Stimulated activated CD8-positive, alpha-beta memory T cell treated with anti-CD3 and anti-CD28 coated beads, Interleukin-7, amount 100 ng/mL, for 24 hours (primary cell): ENCODE measurements at regions not wholly inside any gene's neighbourhood (a gene's known extent, or its start where the extent isn't known, plus 50 kb on each side); places are given as distances from the start of the nearest gene placed in this dataset.
"Not testable (repeated sequence)": the region's sequence is repeated elsewhere in the genome, so short reads cannot be mapped to it uniquely, and the experiment has no call there.

ENCODE experiments used
- DNase-seq: peaks from one replicate; pipeline ENCODE4 v3.0.0-alpha.2; 2020; ENCODE audit warnings: low read depth

DNA sequence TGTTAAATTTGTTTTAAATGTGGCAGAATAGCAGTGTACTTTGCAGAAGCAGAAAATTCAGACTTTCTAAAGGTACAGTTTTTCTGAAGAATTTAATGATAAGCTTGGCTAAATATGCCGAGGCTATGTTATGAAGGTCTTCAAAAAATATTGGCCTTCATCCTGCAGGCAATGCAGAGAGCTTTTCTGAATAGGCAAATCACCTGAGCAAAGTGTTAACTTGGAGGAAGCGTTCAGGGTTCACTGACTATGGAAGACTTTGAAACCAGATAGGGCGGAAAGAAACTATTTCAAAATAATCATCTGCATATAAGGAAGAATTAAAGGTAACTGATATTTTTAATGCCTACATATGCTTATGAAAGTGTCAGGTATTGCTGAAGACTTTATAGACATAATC lies 133.7 kb upstream of the SETBP1 start:
- DNase-seq: no peak

DNA sequence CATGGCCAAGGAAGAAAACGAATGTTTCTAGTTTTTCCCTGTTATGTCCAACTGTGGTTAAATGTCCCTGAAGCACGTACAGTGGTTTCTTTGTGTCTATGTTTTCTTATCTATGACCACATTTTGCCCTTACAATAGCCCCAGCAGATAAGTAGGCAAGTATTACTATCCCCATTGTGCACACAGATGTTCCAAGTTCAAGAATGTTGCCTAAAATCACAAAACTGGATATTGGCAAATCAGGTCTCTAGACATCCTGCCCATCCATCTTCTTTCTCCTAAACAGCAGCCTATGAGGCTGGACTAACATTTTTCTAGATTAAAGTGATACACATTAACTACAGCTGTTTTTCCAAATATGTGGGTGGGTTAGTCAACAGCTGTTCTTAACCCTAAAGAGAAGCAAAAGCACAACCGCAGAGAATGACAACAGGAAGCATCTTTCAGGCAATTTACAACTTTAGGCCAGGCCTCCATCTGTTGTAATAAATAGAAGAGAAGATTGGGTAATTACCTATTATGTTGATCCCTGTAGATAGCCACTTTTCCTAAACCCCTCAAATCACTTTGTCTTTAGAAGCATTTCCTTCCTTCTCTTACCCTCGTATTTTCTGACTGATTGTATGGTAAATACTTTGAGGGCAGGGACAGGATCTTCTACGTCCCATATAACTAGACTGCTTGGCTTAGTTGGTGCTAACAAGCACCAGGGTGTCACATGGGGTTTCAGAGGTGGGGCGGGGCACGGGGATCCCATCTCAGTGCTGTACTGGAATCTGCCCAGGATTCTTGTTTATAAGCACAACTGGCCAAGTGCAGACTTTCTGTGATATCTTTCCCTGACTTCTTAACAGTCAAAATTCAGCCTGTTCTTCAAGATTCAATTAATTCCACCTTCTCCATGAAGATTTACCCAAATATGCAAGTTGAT lies 132.1 kb upstream of the SETBP1 start:
- no peak for DNase-seq

DNA sequence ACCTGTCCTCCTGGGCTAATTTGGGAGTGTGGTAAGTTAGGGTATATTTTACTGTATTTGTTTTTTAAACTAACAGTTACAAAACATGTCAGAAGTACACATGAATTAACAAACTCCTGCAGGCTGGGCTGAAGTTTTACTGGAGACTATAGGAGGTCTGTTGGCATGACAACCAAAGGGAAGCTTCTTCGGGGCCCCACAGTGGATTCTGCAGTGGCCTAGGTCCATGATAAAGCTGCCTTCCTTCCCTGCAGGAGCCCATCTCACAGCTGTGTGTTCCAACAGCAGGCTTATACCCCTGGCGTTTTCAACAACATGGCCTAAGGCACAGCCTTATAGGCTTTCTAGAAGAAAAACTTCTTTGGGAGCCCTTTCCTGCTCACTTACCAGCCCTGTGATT lies 128.0 kb upstream of the SETBP1 start:
- DNase-seq: no peak

- no peak for DNase-seq
Measured at GRCh38 chr18:44556296-44556695, 124.4 kb upstream of the SETBP1 start.

GRCh38 chr18:44557616-44558151 lies 123.0 kb upstream of the SETBP1 start:
- DNase-seq: no peak

DNA sequence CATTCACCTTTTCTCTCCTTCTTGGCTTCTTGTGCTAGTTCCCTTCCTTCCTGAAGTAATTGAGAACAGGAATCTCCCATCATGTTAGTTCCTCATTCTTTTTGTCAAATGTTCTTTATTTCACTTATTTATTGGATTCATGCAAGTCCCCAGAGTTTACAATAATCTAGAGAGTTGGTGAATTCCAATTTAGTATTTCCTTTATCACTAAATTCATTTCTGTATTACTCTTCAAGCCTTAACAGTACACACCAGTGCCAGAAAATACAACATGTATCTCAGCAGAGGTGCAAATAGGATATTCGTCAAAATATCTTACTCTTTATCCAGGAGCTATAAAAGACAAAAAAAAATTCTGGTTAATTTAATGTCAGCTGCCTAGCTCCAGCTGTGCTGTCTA lies 121.9 kb upstream of the SETBP1 start:
- no peak for DNase-seq

DNA sequence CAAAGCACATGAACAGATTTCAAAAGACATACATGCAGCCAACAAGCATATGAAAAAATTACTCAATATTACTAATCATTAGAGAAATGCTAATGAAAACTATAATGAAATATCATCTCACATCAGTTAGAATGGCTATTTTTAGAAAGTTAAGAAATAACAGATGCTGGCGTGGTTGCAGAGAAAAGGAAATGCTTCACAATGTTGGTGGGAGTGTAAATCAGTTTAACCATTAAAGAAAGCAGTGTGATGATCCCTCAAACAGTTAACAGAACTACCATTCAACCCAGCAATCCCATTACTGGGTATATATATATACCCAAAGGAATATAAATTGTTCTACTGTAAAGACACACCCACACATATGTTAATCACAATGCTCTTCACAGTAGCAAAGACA lies 117.7 kb upstream of the SETBP1 start:
- DNase-seq: no peak

GRCh38 chr18:44564922-44565321 lies 115.8 kb upstream of the SETBP1 start:
- DNase-seq: no peak

- DNase-seq: no peak
Measured at GRCh38 chr18:44568342-44568741, 112.3 kb upstream of the SETBP1 start.

- no peak for DNase-seq
Measured at GRCh38 chr18:44568986-44569385, 111.7 kb upstream of the SETBP1 start.

DNA sequence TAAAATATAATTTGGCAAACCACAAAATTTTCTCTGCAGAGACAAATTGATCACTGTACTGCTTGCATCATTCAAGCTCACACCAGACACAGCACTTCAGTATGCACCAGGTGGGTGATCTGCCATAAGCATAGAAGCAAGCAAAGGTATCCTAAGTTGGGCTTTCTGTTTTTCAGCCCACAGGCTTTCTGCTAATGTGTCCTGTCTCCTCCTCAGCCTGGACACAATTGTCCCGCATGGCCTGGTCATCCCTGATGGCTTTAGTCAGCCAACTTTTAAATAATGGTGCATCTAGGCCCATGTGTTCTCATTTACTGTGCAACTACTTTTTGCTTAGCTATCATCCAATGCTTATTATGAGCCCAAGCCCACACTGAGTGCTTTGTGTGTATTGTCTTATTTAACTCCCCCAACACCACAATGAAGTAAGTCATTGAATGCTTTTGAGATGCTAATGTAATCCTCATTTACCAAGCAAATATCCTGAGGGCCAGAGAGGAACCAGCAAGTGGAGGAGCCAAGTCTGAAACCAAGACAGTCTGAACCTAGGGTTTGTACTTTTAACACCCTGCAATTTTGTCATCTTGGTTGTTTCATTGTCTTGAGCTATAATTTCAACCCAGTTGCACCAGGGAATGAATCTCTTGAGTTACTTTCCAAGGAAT lies 111.2 kb upstream of the SETBP1 start:
- DNase-seq: no peak

DNA sequence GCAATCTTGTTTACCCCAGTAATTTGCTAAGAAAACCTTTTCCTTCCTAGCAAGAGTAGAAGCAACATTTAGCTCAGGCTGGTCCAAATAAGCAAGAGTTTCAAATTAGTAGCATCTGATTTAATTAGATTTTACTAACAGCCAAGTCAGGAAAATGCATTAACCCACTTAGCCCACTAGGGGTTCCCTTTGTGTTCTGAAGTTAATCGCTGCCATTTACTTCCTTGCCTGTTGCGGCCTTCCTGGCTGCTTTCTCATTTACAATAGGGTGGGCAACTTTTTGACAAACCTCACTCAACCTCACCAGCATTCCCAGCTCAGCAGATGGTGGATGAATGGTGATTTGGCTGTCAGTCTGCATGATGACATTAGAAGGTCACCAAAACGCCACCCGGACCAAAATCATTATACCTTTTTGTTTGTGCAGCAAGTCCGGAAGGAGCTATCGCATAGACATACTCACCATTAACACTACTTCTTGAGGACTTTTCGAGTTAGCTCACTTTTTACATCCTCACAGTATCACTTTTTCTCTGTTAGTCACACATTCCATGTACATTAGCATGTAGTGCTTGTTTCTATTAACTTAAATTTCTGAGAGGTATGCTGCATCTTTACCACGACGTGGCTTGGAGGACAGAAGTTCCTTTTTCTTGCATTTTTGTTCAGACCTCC lies 101.5 kb upstream of the SETBP1 start:
- DNase-seq: no peak

GRCh38 chr18:44579745-44580144 lies 100.9 kb upstream of the SETBP1 start:
- DNase-seq: no peak

DNA sequence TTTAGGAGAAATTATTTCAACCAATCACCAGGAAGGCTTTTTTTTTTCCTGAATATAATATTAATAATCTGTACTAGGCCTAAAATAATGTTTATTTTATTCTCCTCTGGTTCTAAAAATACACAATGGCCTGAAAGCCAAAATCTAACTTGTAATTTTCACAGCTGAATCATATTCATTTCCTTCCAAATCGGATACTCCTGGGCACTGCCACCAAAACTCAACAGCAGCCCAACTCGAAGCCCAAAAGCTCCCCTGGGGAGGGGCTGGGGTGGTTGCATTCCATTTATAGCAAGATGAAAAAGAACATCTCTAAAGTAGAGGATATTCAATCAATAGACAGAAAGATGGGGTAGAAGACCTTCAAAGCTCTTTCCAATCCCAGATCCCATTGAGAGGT lies 100.5 kb upstream of the SETBP1 start:
- DNase-seq: no peak

DNA sequence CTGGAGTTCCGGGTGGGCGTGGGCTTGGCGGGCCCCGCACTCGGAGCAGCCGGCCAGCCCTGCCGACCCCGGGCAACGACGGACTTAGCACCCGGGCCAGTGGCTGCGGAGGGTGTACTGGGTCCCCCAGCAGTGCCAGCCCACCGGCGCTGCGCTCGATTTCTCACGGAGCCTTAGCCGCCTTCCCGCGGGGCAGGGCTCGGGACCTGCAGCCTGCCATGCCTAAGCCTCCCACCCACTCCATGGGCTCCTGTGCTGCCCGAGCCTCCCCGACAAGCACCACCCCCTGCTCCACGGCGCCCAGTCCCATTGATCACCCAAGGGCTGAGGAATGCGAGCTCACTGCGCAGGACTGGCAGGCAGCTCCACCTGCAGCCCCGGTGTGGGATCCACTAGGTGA lies 99.9 kb upstream of the SETBP1 start:
- DNase-seq: not testable (repeated sequence)

- DNase-seq: no peak
Measured at GRCh38 chr18:44582456-44582855, 98.2 kb upstream of the SETBP1 start.

GRCh38 chr18:44584900-44585299 lies 95.8 kb upstream of the SETBP1 start:
- DNase-seq: no peak

GRCh38 chr18:44586782-44587524 lies 93.7 kb upstream of the SETBP1 start:
- DNase-seq: no peak

- DNase-seq: no peak
Measured at GRCh38 chr18:44588508-44588907, 92.2 kb upstream of the SETBP1 start.

- DNase-seq: no peak
Measured at GRCh38 chr18:44589693-44590355, 90.9 kb upstream of the SETBP1 start.

DNA sequence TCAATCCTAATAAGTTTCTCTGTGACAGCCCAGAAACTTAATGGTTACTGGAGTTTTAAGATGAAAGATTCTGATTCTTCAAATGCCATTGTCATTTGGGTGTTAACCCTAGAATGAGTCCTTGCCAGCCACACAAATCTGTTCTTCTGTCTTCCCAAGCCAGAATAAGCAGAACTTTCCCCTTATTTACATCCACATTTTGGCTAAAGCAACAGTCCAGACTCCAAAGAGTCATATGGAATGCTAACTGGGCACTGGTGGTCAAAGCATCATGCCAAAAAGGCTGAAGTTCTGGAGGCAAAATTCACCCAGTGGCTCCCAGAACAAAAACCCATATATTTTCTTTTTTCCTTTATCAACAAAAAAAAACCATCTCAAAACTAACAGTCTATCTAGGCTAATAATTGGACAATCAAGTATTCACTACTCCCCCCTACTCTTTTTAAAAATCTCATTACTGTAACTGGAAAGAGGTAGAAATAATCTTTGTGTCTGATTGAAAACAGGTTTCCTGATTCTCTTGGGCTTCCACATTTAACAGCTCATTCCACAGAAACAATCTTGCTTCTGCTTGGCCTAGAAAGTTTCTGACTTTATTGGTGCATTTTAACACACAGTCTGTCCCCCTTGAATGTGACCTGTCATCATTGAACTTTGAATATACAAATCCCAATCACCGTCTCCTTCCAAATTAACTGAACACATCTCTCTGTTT lies 89.6 kb upstream of the SETBP1 start:
- DNase-seq: no peak
